Activated CD8-positive, alpha-beta memory T cell treated with anti-CD3 and anti-CD28 coated beads, Interleukin-2, amount 50 U/mL, for 48 hours (primary cell): ENCODE measurements at regions not wholly inside any gene's neighbourhood (a gene's known extent, or its start where the extent isn't known, plus 50 kb on each side); places are given as distances from the start of the nearest gene placed in this dataset.
"Not testable (repeated sequence)": the region's sequence is repeated elsewhere in the genome, so short reads cannot be mapped to it uniquely, and the experiment has no call there.

ENCODE experiments used
- DNase-seq: peaks from one replicate; pipeline ENCODE4 v3.0.0-alpha.2; 2020

GRCh38 chr10:9898633-9899395, 1118.9 kb upstream of the CELF2 start:
- DNase-seq: no peak

GRCh38 chr10:9900751-9901150, 1116.9 kb upstream of the CELF2 start:
- no peak for DNase-seq

- DNase-seq: no peak
Measured at GRCh38 chr10:9901971-9902370, 1115.7 kb upstream of the CELF2 start.

GRCh38 chr10:9910446-9910845, 1107.2 kb upstream of the CELF2 start:
- no peak for DNase-seq

- DNase-seq: no peak
Measured at GRCh38 chr10:9911488-9911887, 1106.2 kb upstream of the CELF2 start.

- DNase-seq: no peak
Measured at GRCh38 chr10:9913876-9914514, 1103.7 kb upstream of the CELF2 start.

- DNase-seq: no peak
Measured at GRCh38 chr10:9921544-9921943, 1096.1 kb upstream of the CELF2 start.

GRCh38 chr10:9922126-9922870, 1095.4 kb upstream of the CELF2 start:
- DNase-seq: no peak

- DNase-seq: no peak
Measured at GRCh38 chr10:9926003-9926402, 1091.7 kb upstream of the CELF2 start.

- no peak for DNase-seq
Measured at GRCh38 chr10:9926881-9927280, 1090.8 kb upstream of the CELF2 start.

- DNase-seq: no peak
Measured at GRCh38 chr10:9939716-9940115, 1078.0 kb upstream of the CELF2 start.

GRCh38 chr10:9944690-9945089, 1073.0 kb upstream of the CELF2 start:
- no peak for DNase-seq

GRCh38 chr10:9950070-9950469, 1067.6 kb upstream of the CELF2 start:
- no peak for DNase-seq

- no peak for DNase-seq
Measured at GRCh38 chr10:9951481-9952257, 1066.0 kb upstream of the CELF2 start.

GRCh38 chr10:9957351-9957750, 1060.3 kb upstream of the CELF2 start:
- no peak for DNase-seq

GRCh38 chr10:9957876-9958275, 1059.8 kb upstream of the CELF2 start:
- DNase-seq: not testable (repeated sequence)

GRCh38 chr10:9965341-9965740, 1052.3 kb upstream of the CELF2 start:
- no peak for DNase-seq

GRCh38 chr10:9986786-9987185, 1030.9 kb upstream of the CELF2 start:
- no peak for DNase-seq

- DNase-seq: no peak
Measured at GRCh38 chr10:9987197-9987596, 1030.5 kb upstream of the CELF2 start.

GRCh38 chr10:9992661-9993060, 1025.0 kb upstream of the CELF2 start:
- no peak for DNase-seq

GRCh38 chr10:9994131-9994530, 1023.5 kb upstream of the CELF2 start:
- no peak for DNase-seq

- no peak for DNase-seq
Measured at GRCh38 chr10:9999627-10000026, 1018.0 kb upstream of the CELF2 start.

- DNase-seq: no peak
Measured at GRCh38 chr10:10007957-10008356, 1009.7 kb upstream of the CELF2 start.
